ENCODE measurements at regions not wholly inside any gene's neighbourhood (a gene's known extent, or its start where the extent isn't known, plus 50 kb on each side); places are given as distances from the start of the nearest gene placed in this dataset.

DNA sequence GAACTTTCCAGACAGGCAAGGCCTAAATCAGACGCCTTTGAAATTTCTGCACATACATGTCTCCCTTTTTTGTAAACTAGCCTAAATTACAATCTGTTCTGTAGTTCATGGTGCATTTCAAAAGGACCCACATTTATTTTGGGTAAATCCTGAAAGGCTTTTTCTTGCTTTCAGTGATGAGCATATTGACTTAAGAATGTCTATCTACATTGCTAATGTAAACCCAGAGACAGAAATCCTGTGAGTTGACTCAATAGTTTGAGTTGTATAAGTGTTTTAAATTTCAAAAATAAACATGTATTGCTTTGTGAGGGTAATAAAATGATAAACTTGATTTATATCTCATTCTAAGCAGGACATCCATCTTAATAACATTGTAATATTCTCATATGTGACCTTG, 977.0 kb upstream of the NR2F2 start:
- DNase-seq: no peak

DNA sequence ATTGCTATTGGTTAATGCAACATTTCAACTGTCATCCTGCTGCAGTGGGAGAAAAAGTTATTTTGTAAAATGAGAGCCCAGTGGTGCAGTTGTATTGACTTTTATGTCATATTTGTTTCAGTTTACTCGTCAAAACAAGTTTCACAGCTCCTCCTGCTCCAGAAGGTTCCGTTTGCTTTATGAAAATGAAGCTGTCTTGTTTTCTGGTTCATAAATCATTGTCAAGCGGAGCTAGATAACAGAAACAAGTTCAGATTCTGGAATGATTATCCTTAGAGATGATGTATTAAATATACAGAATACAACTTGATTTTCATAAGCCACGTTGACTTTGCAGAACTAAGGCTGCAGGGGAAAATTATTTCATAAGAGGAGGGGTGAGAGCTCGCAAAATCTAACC, 970.5 kb upstream of the NR2F2 start:
- no peak for DNase-seq

DNA sequence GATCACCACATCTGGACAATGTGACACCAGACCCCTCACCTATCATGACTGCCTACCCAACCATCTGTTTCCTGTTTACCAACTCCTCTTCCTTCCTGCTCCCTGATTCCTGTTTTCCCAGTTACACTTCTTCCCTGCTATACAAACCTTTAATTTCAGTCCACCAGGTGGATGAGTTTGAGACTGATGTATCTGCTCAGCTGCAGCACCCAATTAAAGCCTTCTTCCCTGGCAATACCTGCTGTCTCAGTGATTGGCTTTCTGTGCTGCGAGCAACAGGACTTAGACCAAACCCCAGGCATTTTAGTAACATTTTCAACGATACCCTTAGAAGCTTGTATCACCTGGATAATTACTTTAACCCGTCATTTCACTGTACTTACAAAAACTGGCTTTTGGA, 968.2 kb upstream of the NR2F2 start:
- DNase-seq: no peak

DNA sequence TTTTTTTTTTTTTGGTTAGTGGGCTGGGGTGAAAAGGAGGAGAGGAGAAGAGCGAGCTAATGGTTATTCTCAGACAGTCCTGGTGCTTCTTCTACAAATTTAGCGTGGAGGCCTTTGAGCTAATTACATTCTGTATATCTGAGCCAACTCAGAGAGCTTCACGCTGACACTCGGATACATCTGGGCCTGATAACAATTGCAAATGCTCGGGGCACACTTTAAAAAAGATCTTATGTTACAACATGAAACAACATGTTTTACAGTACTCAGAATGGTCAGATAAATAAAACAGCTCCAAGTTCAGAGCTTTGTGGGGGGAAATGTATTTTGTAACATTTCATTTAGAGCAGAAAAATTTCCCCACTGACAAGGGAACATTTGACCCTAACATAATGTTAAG, 966.9 kb upstream of the NR2F2 start:
- DNase-seq: no peak

DNA sequence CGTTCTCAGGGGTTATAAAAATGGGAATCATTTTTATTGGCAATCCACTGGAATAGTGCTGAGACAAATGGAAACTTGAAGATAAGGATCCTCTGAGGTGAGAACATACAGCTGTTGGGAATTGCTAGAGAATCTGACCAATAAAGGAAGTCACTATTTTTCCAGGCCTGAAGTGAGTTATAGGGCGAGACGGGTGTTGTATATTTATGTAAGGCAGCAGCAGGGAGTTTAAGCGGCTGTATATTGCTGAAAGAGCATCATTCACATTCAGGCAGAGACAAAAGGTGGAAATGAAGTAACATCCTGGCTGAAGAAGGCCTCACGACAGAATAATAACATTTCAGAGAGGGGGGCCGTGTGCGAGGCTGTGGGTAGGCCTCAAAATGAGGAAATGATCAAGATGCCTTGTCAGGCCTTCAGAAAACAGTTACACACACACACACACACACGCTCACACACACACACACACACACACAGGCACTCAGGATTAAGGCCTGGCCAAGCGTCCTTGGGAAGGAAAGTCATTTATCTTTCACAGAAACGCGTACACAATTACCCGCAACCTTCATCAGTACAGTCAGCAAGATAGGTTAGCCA, 964.9 kb upstream of the NR2F2 start:
- no peak for DNase-seq

DNA sequence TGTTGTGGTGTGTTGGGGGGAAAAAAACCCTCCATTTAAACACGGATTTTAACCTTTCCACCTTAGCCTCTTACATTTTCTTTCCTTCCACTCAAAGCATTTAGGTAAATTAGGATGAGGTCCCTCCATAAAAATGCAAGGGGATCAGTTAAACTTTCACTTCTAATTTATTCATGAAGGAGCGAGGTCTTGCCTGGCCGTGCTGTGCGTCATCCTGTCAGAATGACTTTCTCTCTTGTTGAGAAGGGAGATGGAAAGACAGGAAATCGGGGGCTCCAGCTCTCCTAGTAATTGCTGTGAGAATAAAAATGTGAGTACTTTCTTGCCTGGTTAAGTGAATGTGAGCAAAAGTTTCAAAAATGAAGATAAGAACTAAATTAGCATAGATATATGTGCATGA, 962.3 kb upstream of the NR2F2 start:
- no peak for DNase-seq

DNA sequence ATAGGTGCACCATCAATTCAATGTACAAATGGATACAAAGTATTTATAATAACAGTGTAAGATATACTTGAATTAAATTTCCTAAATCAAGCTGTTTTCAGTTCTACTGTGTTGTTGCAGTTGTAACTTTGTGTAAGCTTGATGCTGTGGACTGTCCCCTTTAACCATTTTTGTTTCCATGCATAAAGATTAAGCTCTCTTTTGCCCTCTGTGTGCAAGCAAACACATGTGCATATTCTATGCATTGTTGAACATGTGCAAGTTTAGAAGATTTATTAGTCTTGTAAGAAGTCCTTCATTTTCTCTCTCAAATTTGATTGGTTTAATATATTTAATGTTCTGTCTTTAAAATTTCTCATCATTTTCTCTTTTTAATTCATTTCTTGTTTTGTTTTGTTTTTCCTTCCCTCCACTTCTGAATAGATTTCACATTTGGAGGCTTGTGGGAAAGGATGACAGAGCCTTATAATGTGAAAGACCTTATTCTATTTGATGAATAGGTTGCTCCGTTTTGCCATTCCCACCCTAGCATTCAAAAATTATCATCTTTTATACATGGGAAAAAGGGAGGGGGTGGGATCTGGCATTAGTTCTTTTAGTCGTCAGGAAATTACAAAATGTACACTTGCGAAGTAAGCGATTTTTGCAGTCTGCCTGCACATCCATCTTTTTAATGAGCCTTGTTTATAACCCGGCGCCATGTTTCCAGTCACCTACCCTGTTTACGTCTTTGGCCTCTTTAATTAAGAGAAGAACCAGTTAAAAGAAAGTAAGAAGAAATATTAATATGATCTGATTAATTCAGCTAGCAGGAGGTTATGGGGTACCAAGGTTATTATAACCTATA, 961.5 kb upstream of the NR2F2 start:
- no peak for DNase-seq

DNA sequence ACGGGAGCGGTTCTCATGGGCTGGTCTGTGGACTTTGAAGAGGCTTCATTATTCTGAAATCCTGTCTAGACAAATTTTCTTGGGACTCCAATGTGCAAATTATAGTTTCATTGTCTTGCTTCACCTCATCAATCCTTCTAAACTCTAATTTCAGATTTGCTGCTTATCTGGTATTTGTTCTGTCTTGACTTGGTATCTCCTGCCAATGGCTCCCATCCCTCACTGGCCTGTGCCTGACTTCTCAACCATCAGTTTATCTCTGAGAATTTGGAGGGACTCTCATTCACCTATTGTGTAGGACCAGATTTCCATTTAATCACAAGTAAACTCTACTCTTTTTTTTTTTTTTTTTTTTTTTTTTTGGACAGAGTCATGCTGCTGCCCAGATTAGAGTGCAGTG, 960.2 kb upstream of the NR2F2 start:
- DNase-seq: no peak

DNA sequence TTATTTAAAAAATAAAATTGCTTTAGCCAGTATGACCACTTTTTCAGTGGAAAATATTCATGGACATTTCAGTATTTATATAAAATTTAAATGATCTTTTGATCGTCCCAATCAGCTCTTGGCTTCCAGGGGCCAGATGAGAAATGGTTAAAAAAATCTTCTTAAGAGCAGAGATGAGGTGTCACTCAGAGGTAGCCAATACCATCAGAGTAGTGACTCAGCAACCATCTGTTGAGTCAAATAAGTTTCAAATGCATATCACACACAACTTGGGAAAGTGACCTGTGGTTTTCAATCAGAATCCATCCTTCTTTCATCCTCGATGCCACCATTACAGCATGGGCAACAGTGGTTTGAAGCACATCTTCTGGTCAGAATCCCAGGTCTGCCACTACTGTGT, 958.8 kb upstream of the NR2F2 start:
- DNase-seq: no peak

DNA sequence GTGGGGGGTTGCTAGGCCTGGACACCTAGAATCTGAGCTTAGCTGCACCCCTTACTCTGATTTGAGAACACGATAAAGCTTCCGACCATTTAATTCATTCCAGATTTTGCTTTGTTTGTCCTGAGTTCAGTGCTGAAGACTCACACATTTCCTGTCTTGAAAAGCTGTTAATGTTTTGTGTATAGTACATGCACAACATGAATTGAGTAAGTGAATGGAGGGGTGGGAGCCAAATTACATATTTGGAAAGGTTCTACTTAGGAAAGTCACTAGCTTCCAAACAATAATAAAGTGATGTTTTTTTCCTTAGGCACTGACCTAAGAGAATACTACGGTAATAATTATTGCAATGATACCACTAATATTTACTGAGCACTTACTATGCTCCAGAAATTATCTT, 955.2 kb upstream of the NR2F2 start:
- no peak for DNase-seq

DNA sequence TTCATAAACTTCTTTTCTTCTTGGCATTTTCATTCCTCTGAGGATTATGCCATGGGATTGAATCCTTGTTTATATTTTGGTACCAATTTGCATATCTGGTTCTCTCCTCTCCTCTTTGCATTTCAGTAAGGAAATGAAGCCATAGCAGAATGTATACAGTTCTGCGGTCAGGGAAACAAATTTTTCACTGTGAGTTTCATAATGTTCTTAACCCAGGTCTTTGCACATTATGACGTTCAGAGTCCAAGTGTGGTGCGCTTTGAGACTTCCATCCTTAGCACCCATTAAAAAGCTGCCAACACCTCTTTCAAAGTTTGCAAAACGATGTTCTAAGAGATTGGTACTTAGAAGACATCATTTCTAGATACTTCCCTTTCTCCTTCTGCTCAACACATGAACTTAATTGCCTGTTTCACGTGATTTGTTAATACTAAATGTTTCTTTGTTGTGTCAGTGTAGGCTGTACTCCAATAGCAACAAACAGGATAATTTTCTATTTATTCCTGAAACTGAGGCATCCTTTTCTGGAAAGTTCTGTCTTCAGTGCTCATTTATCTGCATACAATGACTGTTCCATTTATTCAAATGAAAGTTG, 953.1 kb upstream of the NR2F2 start:
- no peak for DNase-seq

DNA sequence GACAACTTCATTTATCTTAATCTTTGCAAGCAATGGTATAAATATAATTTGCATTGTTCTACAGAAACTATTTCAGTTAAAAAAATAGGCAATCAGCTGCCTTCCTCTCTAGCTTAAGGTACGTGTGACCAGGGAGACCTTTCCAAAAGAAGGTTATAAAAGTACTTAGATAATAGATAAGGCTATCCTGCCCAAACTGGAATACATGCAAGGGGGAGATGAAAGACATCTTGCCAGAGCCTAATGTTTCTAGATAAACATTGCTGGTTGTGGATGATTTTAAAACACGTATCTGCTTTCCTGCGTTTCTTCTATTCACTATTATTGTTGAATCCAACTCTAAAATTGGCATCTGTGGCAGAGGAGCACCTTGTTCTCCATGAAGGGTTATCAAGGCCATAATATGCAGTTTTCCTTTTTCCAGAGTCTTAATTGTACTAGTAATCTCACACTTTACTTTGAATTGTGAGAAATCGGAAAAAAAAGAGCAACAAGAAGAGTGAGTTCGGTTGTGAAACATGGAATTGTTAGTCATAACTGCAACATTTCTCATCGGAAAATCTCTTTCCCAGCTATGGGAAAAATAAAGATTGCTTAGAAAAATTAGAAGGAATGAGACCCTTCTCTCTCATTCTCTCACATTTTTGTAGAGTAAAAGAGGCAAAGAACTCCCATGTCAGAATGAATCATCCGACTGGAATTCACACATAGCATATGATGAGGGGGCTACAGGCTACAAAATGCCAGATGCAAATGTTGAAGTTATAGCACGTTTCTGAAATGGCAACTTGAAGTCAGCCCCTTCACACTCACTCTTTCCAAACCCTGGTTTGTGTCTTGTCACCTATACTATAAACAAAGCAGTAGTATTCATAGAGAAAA, 936.1 kb upstream of the NR2F2 start:
- no peak for DNase-seq

DNA sequence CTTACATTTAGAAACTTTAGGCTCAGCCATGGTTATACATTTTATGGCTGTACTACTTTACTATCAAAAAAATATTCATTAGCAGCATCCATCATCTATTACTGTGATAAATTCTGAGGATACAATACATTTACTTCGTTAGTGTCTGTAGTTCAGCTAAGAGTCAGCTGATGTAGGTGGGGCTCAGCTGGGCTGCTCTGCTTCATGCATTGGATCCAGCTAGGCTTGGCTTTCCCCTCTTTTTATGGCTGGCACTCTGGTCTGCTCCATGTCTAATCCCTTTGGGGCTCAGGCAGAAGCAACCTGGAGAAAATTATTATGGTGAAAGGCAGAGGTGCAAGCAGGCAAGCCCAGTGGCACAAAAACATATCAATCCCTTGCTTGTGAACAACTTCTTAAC, 930.1 kb upstream of the NR2F2 start:
- DNase-seq: no peak

DNA sequence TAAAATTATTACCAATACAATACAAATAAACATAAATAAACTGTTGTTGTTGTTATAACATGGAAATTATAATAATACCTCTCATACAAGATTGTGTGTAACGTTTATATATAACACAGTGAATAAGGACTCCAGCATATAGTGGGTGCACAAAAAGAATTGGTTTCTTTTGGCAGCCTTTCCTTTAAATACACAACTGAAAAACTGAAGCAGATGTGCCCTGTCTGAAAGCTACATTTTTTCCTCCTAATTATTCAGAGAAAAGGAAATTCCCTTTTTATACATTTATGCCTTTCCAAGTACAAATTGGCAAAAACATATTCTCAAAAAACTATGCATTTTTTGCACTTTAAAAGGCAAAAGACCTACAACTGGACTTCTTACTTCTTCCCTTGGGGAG, 928.9 kb upstream of the NR2F2 start:
- DNase-seq: no peak

DNA sequence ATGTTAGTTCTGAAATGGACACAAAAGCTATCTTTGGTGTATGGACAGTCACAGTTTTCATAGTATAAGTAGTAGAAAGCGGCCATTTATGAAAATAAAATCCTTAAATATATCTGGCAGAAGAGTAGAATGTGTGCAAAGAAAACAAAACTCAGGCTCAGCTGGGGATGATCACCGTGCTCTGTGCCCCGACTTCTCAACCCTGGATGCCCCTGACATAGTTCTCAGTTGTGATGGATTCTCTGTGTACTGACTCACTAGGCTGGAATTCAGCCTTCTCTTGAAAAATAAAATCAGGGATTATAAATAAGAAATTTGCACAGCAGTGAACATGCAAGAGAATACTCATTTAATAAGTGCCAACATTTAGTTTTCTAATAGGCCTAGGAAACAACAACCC, 925.1 kb upstream of the NR2F2 start:
- DNase-seq: no peak

DNA sequence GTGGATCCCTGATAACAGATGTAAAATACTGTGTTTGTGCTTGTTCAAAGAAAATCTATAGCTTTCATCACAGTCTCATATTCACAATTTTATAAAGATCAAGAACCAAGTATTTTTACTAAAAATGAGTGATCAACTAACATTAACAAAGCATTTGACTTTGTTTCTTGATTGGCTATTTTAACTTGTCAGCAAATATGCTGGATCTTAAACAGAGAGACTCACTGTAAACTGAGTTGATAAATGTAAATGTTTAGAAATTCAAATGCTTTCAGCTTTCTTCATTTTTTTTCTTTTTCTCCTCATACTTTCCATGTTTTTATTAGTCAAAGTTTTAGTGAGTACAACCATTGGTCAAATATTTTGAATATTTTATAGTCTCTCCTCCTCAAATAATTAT, 923.0 kb upstream of the NR2F2 start:
- no peak for DNase-seq

DNA sequence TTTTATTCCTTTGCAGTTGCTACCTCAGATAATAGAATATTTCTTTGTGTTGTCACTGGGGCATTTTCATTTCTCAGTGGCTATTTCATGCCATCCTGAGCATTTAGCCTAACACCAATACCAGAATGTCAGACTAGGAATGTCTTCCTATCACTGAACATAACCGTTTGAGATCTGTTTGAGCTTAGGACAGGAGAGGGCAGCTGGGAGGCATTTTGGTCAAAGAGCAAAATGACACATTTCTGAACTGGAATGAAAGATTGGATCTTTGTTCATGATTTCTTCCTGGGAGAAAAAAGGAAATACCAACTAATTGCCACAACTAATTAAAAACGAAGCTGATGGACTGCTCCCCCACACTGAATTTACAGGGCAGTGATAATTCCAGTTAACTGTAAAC, 921.3 kb upstream of the NR2F2 start:
- DNase-seq: no peak

DNA sequence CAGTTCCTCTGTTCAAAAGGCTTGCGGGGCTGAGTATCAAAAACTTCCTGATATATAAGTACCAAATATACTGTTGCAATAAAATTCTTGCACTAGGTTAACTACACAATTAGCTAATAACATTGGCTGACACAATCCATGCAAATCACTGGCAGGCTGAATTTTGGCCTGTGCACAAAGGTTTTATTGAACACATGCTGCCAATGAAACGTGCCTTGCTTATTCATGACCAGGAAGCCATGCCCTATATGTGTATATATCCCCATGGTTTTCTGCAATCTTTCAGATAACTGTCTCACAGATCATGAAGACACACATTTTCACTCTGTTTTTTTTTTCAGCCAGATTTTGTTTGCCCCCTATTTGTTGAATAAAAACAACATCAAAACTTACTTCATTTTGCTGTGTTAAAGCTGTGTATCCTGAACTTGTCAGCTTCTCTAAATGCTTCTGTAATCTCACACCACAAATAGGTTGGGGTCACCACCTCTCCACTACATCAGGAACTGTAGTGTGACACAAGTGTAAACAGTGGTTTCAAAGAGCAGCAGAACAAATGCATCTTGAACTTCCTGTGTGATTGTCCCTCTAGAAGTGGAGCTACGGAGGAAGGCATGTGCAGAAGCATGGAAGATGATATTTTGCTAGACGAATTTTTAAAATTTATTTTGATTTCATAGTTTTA, 920.7 kb upstream of the NR2F2 start:
- DNase-seq: no peak

DNA sequence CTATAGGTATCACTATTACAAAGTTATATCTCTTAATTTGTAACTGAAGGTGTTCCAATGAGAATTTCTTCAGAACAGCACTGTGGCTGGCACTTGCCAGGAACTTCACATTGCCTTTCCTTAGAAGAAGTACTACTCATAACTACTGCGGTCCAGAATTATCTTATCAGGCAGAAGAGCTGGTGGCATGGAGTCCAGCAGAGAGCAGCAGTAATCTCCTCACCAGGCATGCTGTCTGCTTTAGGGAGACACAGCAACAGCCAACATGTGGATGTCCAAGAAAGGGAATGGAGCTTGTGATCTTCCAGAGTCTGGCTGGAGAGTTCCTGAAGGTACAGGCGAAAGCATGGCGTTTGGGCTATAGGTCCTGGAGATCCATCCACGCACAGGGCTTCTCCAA, 919.7 kb upstream of the NR2F2 start:
- DNase-seq: no peak

DNA sequence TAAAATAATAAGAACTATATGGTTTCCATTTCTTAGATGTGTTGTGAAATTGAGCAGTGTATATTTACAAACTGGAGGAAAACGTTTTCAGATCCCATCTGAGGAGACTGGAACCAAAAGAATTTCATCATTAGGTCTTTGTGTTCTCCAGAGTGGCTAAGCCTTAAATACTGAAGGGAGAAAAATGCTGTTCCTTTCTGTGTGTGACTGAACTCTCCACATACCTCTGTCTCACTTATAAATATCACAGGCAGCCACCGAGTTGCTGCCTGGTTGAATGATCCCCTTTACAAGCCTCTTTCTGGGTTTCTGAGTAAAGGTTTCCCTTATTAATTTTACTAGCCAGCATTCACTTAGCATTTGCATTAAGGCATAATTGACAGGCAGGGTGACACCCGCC, 913.9 kb upstream of the NR2F2 start:
- DNase-seq: no peak

DNA sequence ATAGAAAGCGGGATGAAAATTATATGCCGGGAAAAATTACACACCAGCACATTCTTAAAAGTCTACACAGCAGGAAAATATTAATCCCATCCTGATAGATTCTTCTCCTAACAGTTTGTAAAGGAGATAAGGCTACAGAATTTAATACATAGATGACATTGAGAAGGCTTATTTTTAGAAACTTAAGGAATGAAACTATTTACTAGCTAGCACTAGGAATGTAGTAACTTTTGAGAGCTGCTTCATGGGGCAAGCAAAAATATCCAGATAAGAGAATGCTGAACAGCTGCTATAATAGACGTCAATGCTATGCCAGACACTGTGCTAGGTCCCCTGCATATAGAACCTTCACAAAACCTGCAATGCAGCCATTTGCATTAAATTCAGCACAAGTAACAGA, 912.7 kb upstream of the NR2F2 start:
- DNase-seq: no peak

DNA sequence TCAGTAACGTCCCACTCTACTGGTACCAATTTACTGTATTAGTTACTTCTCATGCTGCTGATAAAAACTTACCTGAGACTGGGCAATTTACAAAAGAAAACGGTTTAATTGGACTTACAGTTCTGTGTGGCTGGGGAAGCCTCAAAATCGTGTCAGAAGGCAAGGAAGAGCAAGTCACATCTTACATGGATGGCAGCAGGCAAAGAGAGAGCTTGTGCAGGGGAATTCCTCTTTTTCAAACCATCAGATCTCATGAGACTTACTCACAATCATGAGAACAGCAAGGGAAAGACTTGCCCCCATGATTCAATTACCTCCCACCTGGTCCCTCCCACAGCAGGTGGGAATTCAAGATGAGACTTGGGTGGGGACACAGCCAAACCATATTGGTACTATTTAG, 908.2 kb upstream of the NR2F2 start:
- DNase-seq: no peak

DNA sequence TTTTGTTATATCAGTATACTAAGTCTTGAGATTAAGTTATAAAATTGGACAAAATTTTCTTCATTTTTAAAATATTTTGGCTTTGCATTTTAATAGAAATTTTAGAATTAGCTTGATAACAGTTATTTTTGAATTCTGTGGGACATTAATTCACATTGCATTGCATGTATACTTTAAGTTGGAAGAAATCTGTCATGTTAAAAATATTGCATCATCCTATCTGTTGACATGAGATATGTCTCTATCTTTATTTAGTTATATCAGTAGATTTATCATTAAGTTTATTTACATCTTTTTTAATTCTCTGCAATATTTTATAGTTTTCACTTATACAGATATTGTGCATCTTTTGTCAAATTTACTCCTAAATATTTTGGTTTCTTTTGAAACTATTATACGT, 904.6 kb upstream of the NR2F2 start:
- no peak for DNase-seq
